GM23338 (cell line): ENCODE measurements at regions not wholly inside any gene's neighbourhood (a gene's known extent, or its start where the extent isn't known, plus 50 kb on each side); places are given as distances from the start of the nearest gene placed in this dataset.

Source experiments
- ATAC-seq: fragments of 200-7000 bp; cut with Tn5 transposase; 3 replicates; pipeline ENCODE4 v1.9.1; 2020
- DNase-seq: peaks from one replicate; pipeline ENCODE4 v3.0.0-alpha.2; 2015; ENCODE audit warnings: low spot score
- H2AFZ ChIP-seq: fragments of 200-600 bp; sonication (generic); 2 replicates; pipeline ENCODE4 v1.8.0; 2016; ENCODE audit warnings: antibody characterized with exemption, mild to moderate bottlenecking, moderate library complexity
- H3F3A ChIP-seq: fragments of 200-600 bp; sonication (generic); replicated peaks from 2 replicates; pipeline ENCODE4 v1.8.0; 2017; ENCODE audit warnings: antibody characterized with exemption, mixed run types, low read depth
- H3K27ac ChIP-seq: fragments of 200-600 bp; sonication (generic); 2 replicates; pipeline ENCODE4 v1.6.1; 2016; ENCODE audit warnings: low read depth
- H3K27me3 ChIP-seq: fragments of 200-600 bp; sonication (generic); 2 replicates; pipeline ENCODE4 v1.8.0; 2016; ENCODE audit warnings: mild to moderate bottlenecking, mixed run types, moderate library complexity; ENCODE audit not compliant: insufficient read depth
- H3K36me3 ChIP-seq: fragments of 200-600 bp; sonication (generic); 2 replicates; pipeline ENCODE4 v1.8.0; 2016; ENCODE audit warnings: mild to moderate bottlenecking; ENCODE audit not compliant: insufficient read depth
- H3K4me1 ChIP-seq: fragments of 200-600 bp; sonication (generic); 2 replicates; pipeline ENCODE4 v1.8.0; 2016; ENCODE audit warnings: mild to moderate bottlenecking, moderate library complexity; ENCODE audit not compliant: insufficient read depth
- H3K4me2 ChIP-seq: fragments of 200-600 bp; sonication (generic); 2 replicates; pipeline ENCODE4 v1.7.1; 2017; ENCODE audit warnings: mixed run types
- H3K4me3 ChIP-seq: fragments of 200-600 bp; sonication (generic); 2 replicates; pipeline ENCODE4 v1.6.1; 2016; ENCODE audit warnings: mixed run types
- H3K79me2 ChIP-seq: fragments of 200-600 bp; sonication (generic); replicated peaks from 2 replicates; pipeline ENCODE4 v1.8.0; 2017; ENCODE audit warnings: mild to moderate bottlenecking; ENCODE audit not compliant: insufficient read depth
- H3K9me2 ChIP-seq: fragments of 200-600 bp; sonication (generic); 2 replicates; pipeline ENCODE4 v1.8.0; 2017; ENCODE audit not compliant: insufficient read depth
- H4K20me1 ChIP-seq: fragments of 200-600 bp; sonication (generic); replicated peaks from 2 replicates; pipeline ENCODE4 v1.8.0; 2017; ENCODE audit warnings: mild to moderate bottlenecking; ENCODE audit not compliant: insufficient read depth
- H3K27ac Mint-ChIP-seq: 2 replicates; pipeline ENCODE4 v1.8.0; 2020; ENCODE audit warnings: inconsistent platforms, mild to moderate bottlenecking, moderate library complexity, mixed read lengths
- H3K27me3 Mint-ChIP-seq: 3 replicates; pipeline ENCODE4 v1.8.0; 2022; ENCODE audit warnings: low read depth, mild to moderate bottlenecking, moderate library complexity, mixed read lengths, inconsistent platforms; ENCODE audit not compliant: insufficient read depth, poor library complexity
- H3K36me3 Mint-ChIP-seq: 3 replicates; pipeline ENCODE4 v1.8.0; 2021; ENCODE audit warnings: low read depth, mild to moderate bottlenecking, inconsistent platforms, moderate library complexity, mixed read lengths
- H3K4me1 Mint-ChIP-seq: 3 replicates; pipeline ENCODE4 v1.8.0; 2020; ENCODE audit warnings: mild to moderate bottlenecking, inconsistent platforms, mixed read lengths
- H3K4me3 Mint-ChIP-seq: 3 replicates; pipeline ENCODE4 v1.8.0; 2021; ENCODE audit warnings: moderate library complexity, mild to moderate bottlenecking, inconsistent platforms, mixed read lengths
- H3K9me3 Mint-ChIP-seq: 3 replicates; pipeline ENCODE4 v1.8.0; 2020; ENCODE audit warnings: moderate library complexity, mild to moderate bottlenecking, inconsistent platforms, mixed read lengths
- CREB1 ChIP-seq: fragments of 250-450 bp; sonication (Bioruptor Pico); IDR thresholded peaks from 2 replicates; pipeline ENCODE4 v1.5.0; 2020; ENCODE audit warnings: low read depth, mild to moderate bottlenecking, moderate library complexity
- EZH2 ChIP-seq: fragments of 200-600 bp; sonication (generic); IDR thresholded peaks from one replicate; pipeline ENCODE4 v1.8.0; 2017; ENCODE audit warnings: antibody characterized with exemption, mild to moderate bottlenecking, low read depth; ENCODE audit not compliant: unreplicated experiment
- EZH2phosphoT487 ChIP-seq: fragments of 200-600 bp; sonication (generic); IDR thresholded peaks from one replicate; pipeline ENCODE4 v1.8.1; 2018; ENCODE audit warnings: antibody characterized with exemption; ENCODE audit not compliant: unreplicated experiment
- JUNB ChIP-seq: IDR thresholded peaks from one replicate; pipeline ENCODE4 v1.6.1; 2016; ENCODE audit warnings: antibody characterized with exemption; ENCODE audit not compliant: unreplicated experiment
- NANOG ChIP-seq: IDR thresholded peaks from 2 replicates; pipeline ENCODE4 v1.6.1; 2016; ENCODE audit warnings: antibody characterized with exemption, borderline replicate concordance
- POLR2AphosphoS5 ChIP-seq: IDR thresholded peaks from 2 replicates; pipeline ENCODE4 v1.6.1; 2016; ENCODE audit warnings: antibody characterized with exemption, low read depth
- STAT1 ChIP-seq: IDR thresholded peaks from one replicate; pipeline ENCODE4 v1.6.1; 2016; ENCODE audit warnings: antibody characterized with exemption; ENCODE audit not compliant: unreplicated experiment
- ZNF114 ChIP-seq: fragments of 250-450 bp; sonication (Bioruptor Pico); IDR thresholded peaks from 2 replicates; pipeline ENCODE4 v1.5.0; 2020; ENCODE audit warnings: mild to moderate bottlenecking, moderate library complexity
- ZNF331 ChIP-seq: fragments of 250-450 bp; sonication (Bioruptor Pico); IDR thresholded peaks from 2 replicates; pipeline ENCODE4 v1.5.0; 2020; ENCODE audit warnings: low read depth, mild to moderate bottlenecking, moderate library complexity
- TF ChIP-seq, protein P1 (sequence below): IDR thresholded peaks from one replicate; pipeline ENCODE4 v1.6.1; 2018; ENCODE audit warnings: antibody characterized with exemption; ENCODE audit not compliant: unreplicated experiment
- TF ChIP-seq, protein P2 (sequence below): fragments of 250-450 bp; sonication (Bioruptor Pico); IDR thresholded peaks from 2 replicates; pipeline ENCODE4 v1.5.0; 2020; ENCODE audit warnings: mild to moderate bottlenecking, moderate library complexity
- TF ChIP-seq, protein P3 (sequence below), 2 experiments: fragments of 200-600 bp in 1 of 2; sonication (generic) in 1 of 2; conservative IDR thresholded peaks; 2 replicates each; pipeline versions ENCODE4 v1.5.1 to v1.6.1; 2016 to 2017; ENCODE audit warnings: antibody characterized with exemption in 2 of 2, low read depth in 2 of 2, mild to moderate bottlenecking in 2 of 2, moderate library complexity in 1 of 2
- TF ChIP-seq, protein P4 (sequence below): IDR thresholded peaks from 2 replicates; pipeline ENCODE4 v1.6.1; 2016; ENCODE audit warnings: antibody characterized with exemption

DNA sequence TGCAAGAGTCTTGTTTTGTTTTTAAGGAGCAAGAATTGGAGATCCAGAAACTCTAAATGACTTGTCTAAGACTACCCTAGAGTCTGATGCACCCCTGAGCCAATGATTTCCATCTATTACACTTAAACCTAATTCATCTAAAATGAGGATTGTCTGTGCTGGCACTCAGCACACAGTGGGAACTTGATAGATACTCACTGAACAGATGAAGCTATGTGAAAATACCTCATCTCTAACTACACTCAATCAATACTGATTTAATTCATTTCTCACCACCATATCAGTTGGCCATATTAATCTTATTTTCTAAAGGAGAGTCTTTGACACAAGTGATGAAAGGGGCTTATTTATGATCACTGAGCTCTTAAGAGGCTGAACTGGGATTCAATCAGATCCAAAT lies 262.1 kb downstream of the HS3ST1 start:
- H3K4me3 Mint-ChIP-seq, result no peak overlapping the region
- no peaks in the 10 kb centered on the region for H3K36me3 ChIP-seq
- H3K9me3 Mint-ChIP-seq, result no peaks in the 10 kb centered on the region
- no peaks in the 10 kb centered on the region for H3K27me3 Mint-ChIP-seq
- no peak overlapping the region for H3K27ac Mint-ChIP-seq
- no peaks in the 10 kb centered on the region for H3K4me1 Mint-ChIP-seq
- H3K4me2 ChIP-seq, result no peak overlapping the region
- no peaks in the 10 kb centered on the region for H3K27me3 ChIP-seq
- no peak for DNase-seq
- no peak overlapping the region for H3K27ac ChIP-seq
- ATAC-seq, result no peak
- H3K79me2 ChIP-seq, result no peaks in the 10 kb centered on the region
- no peak overlapping the region for H3K4me3 ChIP-seq
- peaks cover 3% of the 10 kb centered on the region; the same call in 1 of the 2 replicates for H3K9me2 ChIP-seq
- H2AFZ ChIP-seq, result no peak overlapping the region
- no peaks in the 10 kb centered on the region for H4K20me1 ChIP-seq
- H3K4me1 ChIP-seq, result no peaks in the 10 kb centered on the region
- H3K36me3 Mint-ChIP-seq, result no peaks in the 10 kb centered on the region; the same call in 2 of the 3 replicates
- no peaks in the 10 kb centered on the region for H3F3A ChIP-seq
- TF ChIP-seq, protein P1, sequence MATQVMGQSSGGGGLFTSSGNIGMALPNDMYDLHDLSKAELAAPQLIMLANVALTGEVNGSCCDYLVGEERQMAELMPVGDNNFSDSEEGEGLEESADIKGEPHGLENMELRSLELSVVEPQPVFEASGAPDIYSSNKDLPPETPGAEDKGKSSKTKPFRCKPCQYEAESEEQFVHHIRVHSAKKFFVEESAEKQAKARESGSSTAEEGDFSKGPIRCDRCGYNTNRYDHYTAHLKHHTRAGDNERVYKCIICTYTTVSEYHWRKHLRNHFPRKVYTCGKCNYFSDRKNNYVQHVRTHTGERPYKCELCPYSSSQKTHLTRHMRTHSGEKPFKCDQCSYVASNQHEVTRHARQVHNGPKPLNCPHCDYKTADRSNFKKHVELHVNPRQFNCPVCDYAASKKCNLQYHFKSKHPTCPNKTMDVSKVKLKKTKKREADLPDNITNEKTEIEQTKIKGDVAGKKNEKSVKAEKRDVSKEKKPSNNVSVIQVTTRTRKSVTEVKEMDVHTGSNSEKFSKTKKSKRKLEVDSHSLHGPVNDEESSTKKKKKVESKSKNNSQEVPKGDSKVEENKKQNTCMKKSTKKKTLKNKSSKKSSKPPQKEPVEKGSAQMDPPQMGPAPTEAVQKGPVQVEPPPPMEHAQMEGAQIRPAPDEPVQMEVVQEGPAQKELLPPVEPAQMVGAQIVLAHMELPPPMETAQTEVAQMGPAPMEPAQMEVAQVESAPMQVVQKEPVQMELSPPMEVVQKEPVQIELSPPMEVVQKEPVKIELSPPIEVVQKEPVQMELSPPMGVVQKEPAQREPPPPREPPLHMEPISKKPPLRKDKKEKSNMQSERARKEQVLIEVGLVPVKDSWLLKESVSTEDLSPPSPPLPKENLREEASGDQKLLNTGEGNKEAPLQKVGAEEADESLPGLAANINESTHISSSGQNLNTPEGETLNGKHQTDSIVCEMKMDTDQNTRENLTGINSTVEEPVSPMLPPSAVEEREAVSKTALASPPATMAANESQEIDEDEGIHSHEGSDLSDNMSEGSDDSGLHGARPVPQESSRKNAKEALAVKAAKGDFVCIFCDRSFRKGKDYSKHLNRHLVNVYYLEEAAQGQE, result no peak
- no peak for TF ChIP-seq JUNB
- TF ChIP-seq NANOG, result no peak
- no peak for TF ChIP-seq ZNF331 (CRISPR knock-in tag)
- TF ChIP-seq STAT1, result no peak
- no peak for TF ChIP-seq CREB1 (CRISPR knock-in tag)
- no peak for TF ChIP-seq POLR2AphosphoS5
- TF ChIP-seq, protein P2, sequence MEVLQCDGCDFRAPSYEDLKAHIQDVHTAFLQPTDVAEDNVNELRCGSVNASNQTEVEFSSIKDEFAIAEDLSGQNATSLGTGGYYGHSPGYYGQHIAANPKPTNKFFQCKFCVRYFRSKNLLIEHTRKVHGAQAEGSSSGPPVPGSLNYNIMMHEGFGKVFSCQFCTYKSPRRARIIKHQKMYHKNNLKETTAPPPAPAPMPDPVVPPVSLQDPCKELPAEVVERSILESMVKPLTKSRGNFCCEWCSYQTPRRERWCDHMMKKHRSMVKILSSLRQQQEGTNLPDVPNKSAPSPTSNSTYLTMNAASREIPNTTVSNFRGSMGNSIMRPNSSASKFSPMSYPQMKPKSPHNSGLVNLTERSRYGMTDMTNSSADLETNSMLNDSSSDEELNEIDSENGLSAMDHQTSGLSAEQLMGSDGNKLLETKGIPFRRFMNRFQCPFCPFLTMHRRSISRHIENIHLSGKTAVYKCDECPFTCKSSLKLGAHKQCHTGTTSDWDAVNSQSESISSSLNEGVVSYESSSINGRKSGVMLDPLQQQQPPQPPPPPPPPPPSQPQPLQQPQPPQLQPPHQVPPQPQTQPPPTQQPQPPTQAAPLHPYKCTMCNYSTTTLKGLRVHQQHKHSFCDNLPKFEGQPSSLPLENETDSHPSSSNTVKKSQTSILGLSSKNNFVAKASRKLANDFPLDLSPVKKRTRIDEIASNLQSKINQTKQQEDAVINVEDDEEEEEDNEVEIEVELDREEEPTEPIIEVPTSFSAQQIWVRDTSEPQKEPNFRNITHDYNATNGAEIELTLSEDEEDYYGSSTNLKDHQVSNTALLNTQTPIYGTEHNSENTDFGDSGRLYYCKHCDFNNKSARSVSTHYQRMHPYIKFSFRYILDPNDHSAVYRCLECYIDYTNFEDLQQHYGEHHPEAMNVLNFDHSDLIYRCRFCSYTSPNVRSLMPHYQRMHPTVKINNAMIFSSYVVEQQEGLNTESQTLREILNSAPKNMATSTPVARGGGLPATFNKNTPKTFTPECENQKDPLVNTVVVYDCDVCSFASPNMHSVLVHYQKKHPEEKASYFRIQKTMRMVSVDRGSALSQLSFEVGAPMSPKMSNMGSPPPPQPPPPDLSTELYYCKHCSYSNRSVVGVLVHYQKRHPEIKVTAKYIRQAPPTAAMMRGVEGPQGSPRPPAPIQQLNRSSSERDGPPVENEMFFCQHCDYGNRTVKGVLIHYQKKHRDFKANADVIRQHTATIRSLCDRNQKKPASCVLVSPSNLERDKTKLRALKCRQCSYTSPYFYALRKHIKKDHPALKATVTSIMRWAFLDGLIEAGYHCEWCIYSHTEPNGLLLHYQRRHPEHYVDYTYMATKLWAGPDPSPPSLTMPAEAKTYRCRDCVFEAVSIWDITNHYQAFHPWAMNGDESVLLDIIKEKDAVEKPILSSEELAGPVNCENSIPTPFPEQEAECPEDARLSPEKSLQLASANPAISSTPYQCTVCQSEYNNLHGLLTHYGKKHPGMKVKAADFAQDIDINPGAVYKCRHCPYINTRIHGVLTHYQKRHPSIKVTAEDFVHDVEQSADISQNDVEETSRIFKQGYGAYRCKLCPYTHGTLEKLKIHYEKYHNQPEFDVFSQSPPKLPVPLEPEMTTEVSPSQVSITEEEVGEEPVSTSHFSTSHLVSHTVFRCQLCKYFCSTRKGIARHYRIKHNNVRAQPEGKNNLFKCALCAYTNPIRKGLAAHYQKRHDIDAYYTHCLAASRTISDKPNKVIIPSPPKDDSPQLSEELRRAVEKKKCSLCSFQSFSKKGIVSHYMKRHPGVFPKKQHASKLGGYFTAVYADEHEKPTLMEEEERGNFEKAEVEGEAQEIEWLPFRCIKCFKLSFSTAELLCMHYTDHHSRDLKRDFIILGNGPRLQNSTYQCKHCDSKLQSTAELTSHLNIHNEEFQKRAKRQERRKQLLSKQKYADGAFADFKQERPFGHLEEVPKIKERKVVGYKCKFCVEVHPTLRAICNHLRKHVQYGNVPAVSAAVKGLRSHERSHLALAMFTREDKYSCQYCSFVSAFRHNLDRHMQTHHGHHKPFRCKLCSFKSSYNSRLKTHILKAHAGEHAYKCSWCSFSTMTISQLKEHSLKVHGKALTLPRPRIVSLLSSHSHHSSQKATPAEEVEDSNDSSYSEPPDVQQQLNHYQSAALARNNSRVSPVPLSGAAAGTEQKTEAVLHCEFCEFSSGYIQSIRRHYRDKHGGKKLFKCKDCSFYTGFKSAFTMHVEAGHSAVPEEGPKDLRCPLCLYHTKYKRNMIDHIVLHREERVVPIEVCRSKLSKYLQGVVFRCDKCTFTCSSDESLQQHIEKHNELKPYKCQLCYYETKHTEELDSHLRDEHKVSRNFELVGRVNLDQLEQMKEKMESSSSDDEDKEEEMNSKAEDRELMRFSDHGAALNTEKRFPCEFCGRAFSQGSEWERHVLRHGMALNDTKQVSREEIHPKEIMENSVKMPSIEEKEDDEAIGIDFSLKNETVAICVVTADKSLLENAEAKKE (CRISPR knock-in tag), result no peak
- no peak for TF ChIP-seq EZH2
- TF ChIP-seq, protein P3, sequence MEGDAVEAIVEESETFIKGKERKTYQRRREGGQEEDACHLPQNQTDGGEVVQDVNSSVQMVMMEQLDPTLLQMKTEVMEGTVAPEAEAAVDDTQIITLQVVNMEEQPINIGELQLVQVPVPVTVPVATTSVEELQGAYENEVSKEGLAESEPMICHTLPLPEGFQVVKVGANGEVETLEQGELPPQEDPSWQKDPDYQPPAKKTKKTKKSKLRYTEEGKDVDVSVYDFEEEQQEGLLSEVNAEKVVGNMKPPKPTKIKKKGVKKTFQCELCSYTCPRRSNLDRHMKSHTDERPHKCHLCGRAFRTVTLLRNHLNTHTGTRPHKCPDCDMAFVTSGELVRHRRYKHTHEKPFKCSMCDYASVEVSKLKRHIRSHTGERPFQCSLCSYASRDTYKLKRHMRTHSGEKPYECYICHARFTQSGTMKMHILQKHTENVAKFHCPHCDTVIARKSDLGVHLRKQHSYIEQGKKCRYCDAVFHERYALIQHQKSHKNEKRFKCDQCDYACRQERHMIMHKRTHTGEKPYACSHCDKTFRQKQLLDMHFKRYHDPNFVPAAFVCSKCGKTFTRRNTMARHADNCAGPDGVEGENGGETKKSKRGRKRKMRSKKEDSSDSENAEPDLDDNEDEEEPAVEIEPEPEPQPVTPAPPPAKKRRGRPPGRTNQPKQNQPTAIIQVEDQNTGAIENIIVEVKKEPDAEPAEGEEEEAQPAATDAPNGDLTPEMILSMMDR (conservative IDR thresholded peaks at IDR 0.05; ENCODE audit: low read depth in 2 of 2), result no peak
- TF ChIP-seq EZH2phosphoT487, result no peak
- no peak for TF ChIP-seq ZNF114 (CRISPR knock-in tag)
- TF ChIP-seq, protein P4, sequence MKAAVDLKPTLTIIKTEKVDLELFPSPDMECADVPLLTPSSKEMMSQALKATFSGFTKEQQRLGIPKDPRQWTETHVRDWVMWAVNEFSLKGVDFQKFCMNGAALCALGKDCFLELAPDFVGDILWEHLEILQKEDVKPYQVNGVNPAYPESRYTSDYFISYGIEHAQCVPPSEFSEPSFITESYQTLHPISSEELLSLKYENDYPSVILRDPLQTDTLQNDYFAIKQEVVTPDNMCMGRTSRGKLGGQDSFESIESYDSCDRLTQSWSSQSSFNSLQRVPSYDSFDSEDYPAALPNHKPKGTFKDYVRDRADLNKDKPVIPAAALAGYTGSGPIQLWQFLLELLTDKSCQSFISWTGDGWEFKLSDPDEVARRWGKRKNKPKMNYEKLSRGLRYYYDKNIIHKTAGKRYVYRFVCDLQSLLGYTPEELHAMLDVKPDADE, result no peak
